Vagina (tissue), 2 donors: ENCODE measurements at regions not wholly inside any gene's neighbourhood (a gene's known extent, or its start where the extent isn't known, plus 50 kb on each side); places are given as distances from the start of the nearest gene placed in this dataset.

Experiments used
- DNase-seq, 2 donors: peaks; one replicate each; pipeline ENCODE4 v3.0.0-alpha.2; 2017; ENCODE audit errors: extremely low spot score in 2 of 2
- H3K27ac ChIP-seq: fragments of 200-600 bp; sonication (generic); one replicate; pipeline ENCODE4 v1.5.1; 2019
- H3K27me3 ChIP-seq: fragments of 200-600 bp; sonication (generic); one replicate; pipeline ENCODE4 v1.5.1; 2019
- H3K36me3 ChIP-seq, 2 donors: fragments of 200-600 bp; sonication (generic); one replicate each; pipeline ENCODE4 v1.5.1; 2017 to 2019
- H3K4me1 ChIP-seq: fragments of 200-600 bp; sonication (generic); one replicate; pipeline ENCODE4 v1.5.1; 2019
- H3K4me3 ChIP-seq, 2 donors: fragments of 200-600 bp; sonication (generic); 1 replicate in 1 of 2; 2 replicates in 1 of 2; pipeline ENCODE4 v1.5.1; 2016 to 2019
- H3K9me3 ChIP-seq: fragments of 200-600 bp; sonication (generic); one replicate; pipeline ENCODE4 v1.5.1; 2019
- CTCF ChIP-seq, 3 experiments: fragments of 450-650 bp in 2 of 3; fragments of 200-600 bp in 1 of 3; sonication (generic) in 1 of 3; IDR thresholded peaks; one replicate each; pipeline ENCODE4 v1.5.1; 2017 to 2019; ENCODE audit warnings: antibody characterized with exemption in 3 of 3, mild to moderate bottlenecking in 2 of 3, moderate library complexity in 2 of 3
- POLR2A ChIP-seq, 2 donors: fragments of 450-650 bp; IDR thresholded peaks; one replicate each; pipeline ENCODE4 v1.6.1; 2017; ENCODE audit warnings: antibody characterized with exemption in 2 of 2, mild to moderate bottlenecking in 2 of 2, moderate library complexity in 2 of 2
- POLR2AphosphoS5 ChIP-seq, 2 donors: sonication (generic); formaldehyde crosslinking; IDR thresholded peaks; one replicate each; pipeline ENCODE4 v1.9.0; 2017; ENCODE audit warnings: antibody characterized with exemption in 2 of 2, mild to moderate bottlenecking in 2 of 2, low read depth in 1 of 2; ENCODE audit not compliant: insufficient read depth in 1 of 2
- intact Hi-C: fragments of 100-400 bp; cut with DNase I; formaldehyde crosslinking; loops from one replicate; pipeline ENCODE4 v1.15.1; 2023

GRCh38 chr5:39946356-39947045 is 521.7 kb upstream of the DAB2 start:
- Histone ChIP-seq H3K9me3 (no peaks in the 10 kb centered on the region), H3K36me3 (no peaks in the 10 kb centered on the region), H3K27me3 (no peaks in the 10 kb centered on the region), H3K4me3 (no peak overlapping the region), H3K27ac (no peak overlapping the region), H3K4me1 (no peaks in the 10 kb centered on the region)
- no peak for DNase-seq
- intact Hi-C loops, result loop anchor here (5.0 kb wide), 1 partner anchor 741 kb away; no protein-coding TSS in a partner anchor
- no peak for TF ChIP-seq POLR2AphosphoS5 (IDR thresholded peaks at IDR 0.05; ENCODE audit: insufficient read depth in 1 of 2, low read depth in 1 of 2)
- no peak for TF ChIP-seq POLR2A (IDR thresholded peaks at IDR 0.05)
- TF ChIP-seq CTCF (IDR thresholded peaks at IDR 0.05), result no peak

- no peaks in the 10 kb centered on the region for H3K36me3 ChIP-seq
- H3K27ac ChIP-seq, result no peak overlapping the region
- no peaks in the 10 kb centered on the region for H3K9me3 ChIP-seq
- H3K4me1 ChIP-seq, result no peaks in the 10 kb centered on the region
- intact Hi-C loops, result loop anchor here (5.0 kb wide), 1 partner anchor 741 kb away; no protein-coding TSS in a partner anchor
- no peaks in the 10 kb centered on the region for H3K27me3 ChIP-seq
- no peak overlapping the region for H3K4me3 ChIP-seq
- DNase-seq, result no peak
- TF ChIP-seq CTCF (IDR thresholded peaks at IDR 0.05), result no peak
- TF ChIP-seq POLR2A (IDR thresholded peaks at IDR 0.05), result no peak
- TF ChIP-seq POLR2AphosphoS5 (IDR thresholded peaks at IDR 0.05; ENCODE audit: insufficient read depth in 1 of 2, low read depth in 1 of 2), result no peak
Observed at GRCh38 chr5:39945870-39946269, 521.1 kb upstream of the DAB2 start.

GRCh38 chr5:39943811-39944210 is 519.0 kb upstream of the DAB2 start:
- H3K36me3 ChIP-seq, result no peaks in the 10 kb centered on the region
- DNase-seq, result no peak
- no peak overlapping the region for H3K27ac ChIP-seq
- no peak overlapping the region for H3K4me3 ChIP-seq
- intact Hi-C loops, result no loop called here
- TF ChIP-seq CTCF (IDR thresholded peaks at IDR 0.05) (no peak), POLR2AphosphoS5 (IDR thresholded peaks at IDR 0.05; ENCODE audit: insufficient read depth in 1 of 2, low read depth in 1 of 2) (no peak), POLR2A (IDR thresholded peaks at IDR 0.05) (no peak)
- H3K4me1 ChIP-seq, result no peaks in the 10 kb centered on the region
- H3K27me3 ChIP-seq, result no peaks in the 10 kb centered on the region
- H3K9me3 ChIP-seq, result no peaks in the 10 kb centered on the region

GRCh38 chr5:39942606-39943005 is 517.8 kb upstream of the DAB2 start:
- H3K27me3 ChIP-seq, result no peaks in the 10 kb centered on the region
- no peak for DNase-seq
- no peaks in the 10 kb centered on the region for H3K4me1 ChIP-seq
- intact Hi-C loops, result no loop called here
- no peak overlapping the region for H3K4me3 ChIP-seq
- no peaks in the 10 kb centered on the region for H3K36me3 ChIP-seq
- H3K27ac ChIP-seq, result no peak overlapping the region
- no peaks in the 10 kb centered on the region for H3K9me3 ChIP-seq
- no peak for TF ChIP-seq CTCF (IDR thresholded peaks at IDR 0.05)
- TF ChIP-seq POLR2A (IDR thresholded peaks at IDR 0.05), result no peak
- TF ChIP-seq POLR2AphosphoS5 (IDR thresholded peaks at IDR 0.05; ENCODE audit: insufficient read depth in 1 of 2, low read depth in 1 of 2), result no peak

- Histone ChIP-seq H3K4me1 (no peaks in the 10 kb centered on the region), H3K9me3 (no peaks in the 10 kb centered on the region), H3K27ac (no peak overlapping the region), H3K36me3 (no peaks in the 10 kb centered on the region), H3K27me3 (no peaks in the 10 kb centered on the region), H3K4me3 (no peak overlapping the region)
- intact Hi-C loops, result no loop called here
- DNase-seq, result no peak
- TF ChIP-seq CTCF (IDR thresholded peaks at IDR 0.05) (no peak), POLR2AphosphoS5 (IDR thresholded peaks at IDR 0.05; ENCODE audit: insufficient read depth in 1 of 2, low read depth in 1 of 2) (no peak), POLR2A (IDR thresholded peaks at IDR 0.05) (no peak)
Observed at GRCh38 chr5:39941416-39941815, 516.6 kb upstream of the DAB2 start.
